Iris pigment epithelial cell (primary cell): ENCODE measurements at regions not wholly inside any gene's neighbourhood (a gene's known extent, or its start where the extent isn't known, plus 50 kb on each side); places are given as distances from the start of the nearest gene placed in this dataset.

ENCODE experiments used
- DNase-seq: peaks from one replicate; pipeline ENCODE4 v3.0.0-alpha.2; 2011; ENCODE audit warnings: low read depth

GRCh38 chr14:38111046-38111445, 96.7 kb upstream of the SSTR1 start:
- DNase-seq, result no peak

DNA sequence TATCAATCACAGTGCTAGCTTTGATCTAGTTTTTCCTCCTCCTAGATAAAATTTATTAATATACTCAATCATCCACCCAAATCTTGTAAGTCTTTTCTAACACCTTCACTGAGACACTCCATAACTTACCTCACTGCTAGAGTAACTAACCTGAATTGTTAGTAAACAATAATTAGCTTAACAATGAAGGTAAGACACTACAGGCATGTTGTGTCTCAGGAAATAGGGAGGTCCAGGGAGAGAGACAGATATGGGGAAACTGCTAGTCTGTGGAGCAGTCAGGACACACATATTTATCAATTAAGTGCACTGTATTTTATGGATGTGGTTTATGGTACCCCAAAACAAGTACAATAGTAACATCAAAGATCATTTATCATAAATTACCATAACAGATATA, 94.2 kb upstream of the SSTR1 start:
- no peak for DNase-seq

DNA sequence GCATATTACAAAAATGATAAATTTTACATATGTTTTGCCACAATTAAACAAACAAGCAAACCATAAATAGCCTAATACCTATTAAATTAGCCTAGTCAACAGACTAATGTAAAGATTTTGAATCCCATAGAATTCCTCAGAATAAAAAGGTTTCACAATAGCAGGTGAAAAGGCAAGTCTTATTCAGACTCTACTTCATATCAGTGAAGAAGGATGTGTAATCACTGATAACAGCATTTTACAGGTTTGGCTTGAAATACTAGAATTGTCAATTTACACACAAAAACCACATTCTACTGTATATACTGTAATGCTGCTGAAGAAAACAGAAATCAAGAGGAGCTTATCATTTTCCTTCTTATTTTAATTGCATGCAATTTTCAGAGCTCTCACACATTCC, 90.8 kb upstream of the SSTR1 start:
- no peak for DNase-seq

- DNase-seq, result no peak
Measured at GRCh38 chr14:38120109-38120508, 87.6 kb upstream of the SSTR1 start.

DNA sequence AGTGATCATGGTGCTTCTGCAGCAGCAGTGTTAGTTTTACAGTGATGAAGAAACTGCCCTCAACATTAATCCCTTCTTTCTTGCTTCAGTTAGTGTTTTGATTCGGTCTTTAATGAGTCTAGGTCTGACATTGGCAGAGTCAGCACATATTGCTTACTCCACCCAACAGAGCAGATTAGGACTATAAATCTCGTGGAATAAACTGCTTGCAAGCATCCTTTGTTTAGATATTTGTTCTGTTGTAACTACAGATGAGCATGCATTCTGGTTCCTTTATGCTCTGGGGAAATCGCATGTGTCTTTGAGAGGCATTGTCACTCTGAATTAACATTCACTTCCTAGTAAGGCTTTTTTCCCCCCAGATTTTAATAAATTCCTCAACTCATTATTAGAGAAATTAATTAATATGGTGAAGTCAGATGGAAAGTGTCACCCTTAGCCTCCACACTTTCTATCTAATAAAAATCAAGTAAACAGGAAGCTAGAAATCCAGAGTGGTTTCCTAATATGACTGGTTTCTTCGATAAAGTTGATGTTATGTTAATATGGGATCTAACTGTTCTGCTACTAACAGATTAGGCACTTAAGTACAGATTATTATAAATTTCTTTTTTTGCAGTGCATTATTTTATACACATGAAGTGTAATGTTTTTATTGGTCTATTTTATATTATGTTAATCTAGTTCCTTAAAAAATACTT, 86.2 kb upstream of the SSTR1 start:
- no peak for DNase-seq

DNA sequence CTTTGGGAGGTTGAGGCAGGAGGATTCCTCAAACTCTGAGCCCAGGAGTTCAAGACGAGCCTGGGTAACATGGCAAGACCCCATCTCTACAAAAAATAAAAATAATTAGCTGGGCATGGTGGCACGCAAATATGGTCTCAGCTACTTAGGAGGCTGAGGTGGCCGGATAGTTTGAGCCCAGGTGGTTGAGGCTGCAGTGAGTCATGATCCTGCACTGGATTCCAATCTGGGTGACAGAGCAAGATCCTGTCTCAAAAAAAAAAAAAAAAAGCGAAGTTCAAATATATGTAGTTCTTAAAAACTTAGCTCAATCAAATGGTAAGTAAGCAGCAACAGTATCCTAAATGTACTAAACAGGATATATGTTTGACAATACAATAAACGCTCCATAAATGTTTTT, 85.5 kb upstream of the SSTR1 start:
- peak; percentile 36 for DNase-seq

DNA sequence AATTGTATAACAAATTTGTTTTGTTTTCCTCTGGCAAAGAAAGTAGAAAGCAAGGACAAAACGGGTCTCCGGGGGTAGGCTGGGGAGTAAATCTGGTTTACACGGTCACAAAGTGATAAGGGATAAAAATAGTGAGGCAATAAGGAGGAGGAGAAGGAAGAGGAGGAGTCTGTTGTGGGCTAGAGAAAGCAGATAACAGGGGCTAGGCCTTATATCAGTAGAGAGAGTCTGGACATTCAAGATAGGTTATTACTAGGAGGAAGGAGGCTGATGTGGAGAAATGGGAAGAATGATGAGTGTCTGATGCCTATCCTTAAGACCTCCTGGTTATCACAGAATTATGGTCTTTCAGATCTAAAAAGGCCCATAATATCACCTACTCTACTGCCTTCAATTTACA, 83.2 kb upstream of the SSTR1 start:
- no peak for DNase-seq

DNA sequence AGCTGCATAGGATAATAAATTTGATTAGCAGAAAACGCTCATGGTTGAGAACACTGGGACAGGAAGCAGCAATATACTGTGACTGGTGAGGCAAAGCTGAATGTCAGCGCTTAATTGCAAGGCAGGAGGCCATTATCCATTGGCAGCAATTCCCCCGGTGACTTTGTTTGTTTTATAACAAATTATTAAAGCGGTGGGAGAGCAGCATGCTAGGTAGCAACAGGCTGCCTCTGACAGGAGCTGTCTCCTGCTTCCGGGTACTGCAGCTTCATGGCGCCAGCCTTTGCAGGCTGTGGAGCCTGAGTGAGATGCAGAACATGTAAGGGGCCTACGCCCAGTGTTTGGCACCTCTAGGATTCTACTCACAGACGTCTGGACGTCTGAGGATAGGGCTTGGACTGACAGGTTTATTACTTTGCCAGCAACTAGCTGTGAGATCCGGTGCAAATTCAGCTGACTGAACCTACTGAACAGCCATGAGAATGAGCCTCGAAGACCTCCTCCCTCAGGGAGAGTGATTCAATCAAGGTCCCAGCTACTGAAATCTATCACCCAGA, 82.1 kb upstream of the SSTR1 start:
- no peak for DNase-seq

- no peak for DNase-seq
Measured at GRCh38 chr14:38127356-38127755, 80.3 kb upstream of the SSTR1 start.

DNA sequence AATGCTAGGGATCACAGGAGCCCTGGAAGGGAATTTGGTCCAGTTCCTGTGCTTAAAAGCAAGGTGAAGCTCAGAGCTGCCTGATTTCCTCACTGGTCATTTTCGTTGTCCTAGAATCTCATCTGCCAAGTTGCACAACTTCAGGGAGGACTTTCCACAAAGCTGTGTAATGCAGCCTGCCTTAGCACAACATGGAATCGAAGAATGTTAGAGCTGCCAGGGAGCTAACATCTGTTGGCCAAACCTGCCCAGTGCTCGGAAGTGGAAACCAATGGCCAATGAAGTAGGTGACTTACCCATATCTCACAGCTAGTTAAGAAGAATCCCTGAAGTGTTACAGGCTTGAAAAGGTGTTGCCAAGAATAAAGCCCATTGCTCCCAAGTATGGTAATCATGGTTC, 79.9 kb upstream of the SSTR1 start:
- peak; percentile 46 for DNase-seq

DNA sequence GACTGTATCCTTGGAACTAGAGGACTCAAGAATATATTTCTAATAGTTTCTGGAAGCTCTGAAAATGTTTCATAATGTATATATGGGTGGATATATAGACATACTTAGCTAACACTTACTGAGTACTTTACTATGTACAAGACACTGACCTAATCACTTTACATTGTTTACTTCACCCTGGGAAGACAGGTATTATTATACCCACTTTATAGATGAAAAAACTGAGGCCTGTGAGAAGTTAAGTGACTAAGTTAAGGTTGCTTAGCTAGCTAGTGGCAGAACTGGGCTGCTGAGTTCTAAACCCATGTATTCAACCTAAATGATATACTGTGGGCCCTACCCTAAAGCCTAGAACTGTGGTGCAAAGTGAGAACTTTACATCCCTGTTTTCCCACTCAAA, 79.1 kb upstream of the SSTR1 start:
- no peak for DNase-seq

DNA sequence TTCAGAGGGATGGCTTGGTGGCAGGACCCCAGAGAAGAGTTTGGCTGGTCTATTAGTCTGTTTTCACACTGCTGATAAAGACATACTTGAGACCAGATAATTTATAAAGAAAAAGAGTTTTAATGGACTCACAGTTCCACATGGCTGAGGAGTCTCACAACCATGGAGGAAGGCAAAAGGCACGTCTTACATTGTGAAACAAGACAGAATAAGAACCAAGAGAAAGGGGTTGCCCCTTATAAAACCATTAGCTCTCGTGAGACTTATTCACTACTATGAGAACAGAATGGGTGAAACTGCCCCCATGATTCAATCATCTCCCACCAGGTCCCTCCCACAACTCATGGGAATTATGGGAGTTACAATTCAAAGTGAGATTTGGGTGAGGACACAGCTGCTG, 78.5 kb upstream of the SSTR1 start:
- no peak for DNase-seq

- no peak for DNase-seq
Measured at GRCh38 chr14:38129705-38130104, 78.0 kb upstream of the SSTR1 start.

GRCh38 chr14:38134416-38135030, 73.2 kb upstream of the SSTR1 start:
- DNase-seq, result no peak

- no peak for DNase-seq
Measured at GRCh38 chr14:38135106-38135867, 72.4 kb upstream of the SSTR1 start.

- DNase-seq, result peak; percentile 61
Measured at GRCh38 chr14:38137005-38137404, 70.7 kb upstream of the SSTR1 start.

- DNase-seq, result no peak
Measured at GRCh38 chr14:38138473-38139138, 69.1 kb upstream of the SSTR1 start.

DNA sequence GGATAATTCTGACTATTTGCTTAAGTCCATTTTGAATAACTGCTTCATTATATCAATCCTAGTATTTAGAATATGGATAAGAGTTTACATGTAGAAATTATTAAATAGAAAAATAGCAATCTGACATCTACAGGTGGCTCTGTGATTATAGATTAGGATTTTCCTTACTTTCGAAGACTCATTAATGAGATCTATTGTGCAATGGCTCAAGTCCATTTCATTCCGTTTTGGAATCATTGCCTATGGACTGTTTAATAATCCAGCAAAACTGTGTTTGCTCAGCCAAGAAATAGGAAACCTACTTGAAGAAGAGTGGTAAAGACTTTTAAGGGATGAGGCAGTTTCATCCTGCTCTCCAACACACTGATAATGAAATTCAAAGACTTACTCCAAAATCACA, 67.8 kb upstream of the SSTR1 start:
- no peak for DNase-seq

GRCh38 chr14:38143170-38143569, 64.5 kb upstream of the SSTR1 start:
- DNase-seq, result peak; percentile 22

DNA sequence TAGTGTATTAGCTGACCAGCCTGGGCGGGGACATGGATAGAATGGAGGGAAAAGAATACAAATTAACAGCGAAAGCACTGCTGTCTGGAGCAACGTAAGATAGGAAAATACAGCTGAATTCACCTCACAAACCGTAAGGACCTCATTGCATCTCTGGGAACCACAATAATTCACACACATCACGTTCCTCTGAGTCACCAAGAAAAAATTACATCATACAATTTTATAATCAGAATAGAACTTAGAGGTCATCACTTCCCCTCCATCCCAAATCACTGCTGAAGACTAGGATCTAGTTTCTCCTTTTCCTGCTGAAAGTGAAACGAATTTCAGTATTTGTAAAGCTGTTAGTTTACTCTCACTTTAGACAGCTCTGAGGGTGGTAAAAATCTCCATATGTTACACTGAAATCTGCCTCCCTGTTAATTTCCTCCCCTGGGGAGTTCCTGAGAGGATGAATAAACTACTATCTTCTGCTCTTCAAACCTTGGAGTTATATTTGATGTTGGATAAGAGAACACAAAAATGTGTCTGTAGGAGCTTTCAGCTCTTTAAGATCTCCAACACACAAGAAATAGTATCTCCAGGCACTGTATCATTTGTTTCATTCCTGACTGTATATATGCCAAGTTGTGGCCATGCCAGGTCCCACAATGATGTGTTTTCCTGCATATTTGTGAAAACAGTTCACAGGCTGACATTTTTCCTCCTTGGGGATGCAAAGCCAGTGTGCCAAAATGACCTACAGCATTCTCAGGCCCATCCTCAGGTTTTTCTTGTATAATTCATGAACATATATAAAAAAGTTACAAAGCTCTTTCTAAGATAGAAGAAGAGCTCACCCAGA, 63.8 kb upstream of the SSTR1 start:
- DNase-seq, result peak; percentile 86

- DNase-seq, result no peak
Measured at GRCh38 chr14:38145142-38145541, 62.6 kb upstream of the SSTR1 start.

- DNase-seq, result no peak
Measured at GRCh38 chr14:38150075-38150474, 57.6 kb upstream of the SSTR1 start.
